Panc1 (cell line): ENCODE measurements at regions not wholly inside any gene's neighbourhood (a gene's known extent, or its start where the extent isn't known, plus 50 kb on each side); places are given as distances from the start of the nearest gene placed in this dataset.

ENCODE experiments used
- ATAC-seq: fragments of 200-7000 bp; cut with Tn5 transposase; 2 replicates; pipeline ENCODE4 v1.9.1; 2020; ENCODE audit warnings: mild to moderate bottlenecking, moderate library complexity
- BruUV-seq: library from RNA; stranded (reverse); fragments of 400-500 nt; replicated peaks from 2 replicates; lab custom pipeline; 2021; lab: Mats Ljungman, UMichigan
- CTCF ChIA-PET: fragments of 300-600 bp; sonication (Branson Sonifier 250); formaldehyde crosslinking; loops from one replicate; lab custom pipeline; 2022; ENCODE audit warnings: antibody characterized with exemption; lab: Charles Lee
- POLR2A ChIA-PET: fragments of 300-600 bp; sonication (Branson Sonifier 250); formaldehyde crosslinking; loops from one replicate; lab custom pipeline; 2022; ENCODE audit warnings: antibody characterized with exemption; lab: Charles Lee
- DNase-seq: peaks from one replicate; pipeline ENCODE4 v3.0.0-alpha.2; 2010; ENCODE audit warnings: low read depth, low spot score
- H3K27ac ChIP-seq: 2 replicates; pipeline ENCODE4 v1.5.1; 2011; ENCODE audit warnings: mild to moderate bottlenecking, low read length, inconsistent platforms
- H3K27me3 ChIP-seq: fragments of 200-500 bp; sonication (Bioruptor generic); 2 replicates; pipeline ENCODE4 v1.6.0; 2014; ENCODE audit warnings: low read length, inconsistent platforms; ENCODE audit not compliant: control insufficient read depth, insufficient read depth
- H3K36me3 ChIP-seq: fragments of 200-500 bp; sonication (Bioruptor generic); 2 replicates; pipeline ENCODE4 v1.5.1; 2014; ENCODE audit warnings: inconsistent platforms, mild to moderate bottlenecking, low read length, moderate library complexity; ENCODE audit not compliant: control insufficient read depth, insufficient read depth
- H3K4me1 ChIP-seq: 2 replicates; pipeline ENCODE4 v1.5.1; 2011; ENCODE audit warnings: inconsistent platforms, mild to moderate bottlenecking, low read length, moderate library complexity; ENCODE audit not compliant: control insufficient read depth, insufficient read depth
- H3K4me3 ChIP-seq, 2 experiments: 2 replicates each; pipeline ENCODE4 v1.5.1; 2011 to 2012; ENCODE audit warnings: low read depth in 2 of 2, low read length in 2 of 2, mild to moderate bottlenecking in 2 of 2, inconsistent platforms in 1 of 2, moderate library complexity in 1 of 2
- H3K9me3 ChIP-seq: fragments of 200-500 bp; sonication (Bioruptor generic); 2 replicates; pipeline ENCODE4 v1.5.1; 2014; ENCODE audit warnings: low read depth, mild to moderate bottlenecking, inconsistent platforms, low read length, moderate library complexity; ENCODE audit not compliant: control insufficient read depth, insufficient read depth
- POLR2AphosphoS5 ChIP-seq: IDR thresholded peaks from 2 replicates; pipeline ENCODE4 v1.6.1; 2012; ENCODE audit warnings: mild to moderate bottlenecking, low read depth, low read length, moderate library complexity
- SIN3A ChIP-seq: IDR thresholded peaks from 2 replicates; pipeline ENCODE4 v1.6.1; 2012; ENCODE audit warnings: low read depth, mild to moderate bottlenecking, low read length, moderate library complexity, borderline replicate concordance; ENCODE audit not compliant: insufficient read depth
- TCF7L2 ChIP-seq: IDR thresholded peaks from 2 replicates; pipeline ENCODE4 v1.6.1; 2011; ENCODE audit warnings: mild to moderate bottlenecking, low read depth, low read length, inconsistent platforms
- in situ Hi-C: cut with HindIII; loops from 2 replicates; pipeline ENCODE4 v1.10.0; 2016; ENCODE audit warnings: low sequenced_read_pairs, low pct_unique_long_range_greater_than_20kb
- intact Hi-C: fragments of 100-400 bp; cut with micrococcal nuclease; formaldehyde crosslinking; loops from one replicate; pipeline ENCODE4 v1.10.0; 2022; ENCODE audit not compliant: unreplicated experiment
- TF ChIP-seq, protein P1 (sequence below): fragments of 450-650 bp; IDR thresholded peaks from 2 replicates; pipeline ENCODE4 v1.5.1; 2017; ENCODE audit warnings: mild to moderate bottlenecking
- TF ChIP-seq, protein P2 (sequence below), 2 experiments: IDR thresholded peaks; 2 replicates each; pipeline ENCODE4 v1.6.1; 2011 to 2012; ENCODE audit warnings: low read depth in 2 of 2, control low read depth in 1 of 2, low read length in 1 of 2, mild to moderate bottlenecking in 1 of 2, moderate library complexity in 1 of 2; ENCODE audit not compliant: insufficient read depth in 1 of 2

DNA sequence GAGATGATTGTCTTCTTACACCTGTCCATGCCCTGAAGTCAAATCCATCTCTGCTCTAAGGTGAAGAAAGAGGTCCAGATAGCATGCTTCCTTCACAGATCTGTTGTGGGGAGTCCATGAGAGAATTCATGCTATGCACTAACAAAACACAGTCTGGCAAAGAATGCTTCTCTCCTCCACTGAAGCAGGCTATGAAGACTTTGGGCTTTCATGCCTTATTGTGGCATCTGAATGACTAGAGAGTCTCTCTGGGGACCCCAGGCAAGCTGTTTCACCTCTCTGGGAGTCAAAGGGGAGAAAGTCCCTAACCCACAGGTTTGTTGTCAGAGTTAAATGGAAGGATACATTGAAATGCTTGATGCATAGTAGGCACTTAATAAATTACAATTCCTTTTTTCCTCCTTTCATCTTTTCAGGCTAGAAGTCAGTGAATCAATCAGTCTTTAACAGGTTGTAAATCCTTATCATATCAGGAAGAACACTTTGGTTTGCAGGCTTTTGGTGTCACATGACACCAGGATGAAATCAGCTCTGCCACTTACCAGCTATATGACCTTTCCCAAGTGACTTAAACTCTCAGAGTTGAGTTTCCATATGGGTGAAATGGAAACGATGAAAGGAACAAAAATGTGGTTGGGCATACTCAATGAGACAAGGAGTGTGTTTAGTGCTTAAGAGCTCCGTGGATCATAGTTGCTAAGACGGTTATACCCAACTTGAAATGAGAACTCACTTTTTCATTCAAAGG, 200.1 kb upstream of the DAB1 start:
- POLR2A ChIA-PET, result no interaction called here
- TF ChIP-seq, protein P1, sequence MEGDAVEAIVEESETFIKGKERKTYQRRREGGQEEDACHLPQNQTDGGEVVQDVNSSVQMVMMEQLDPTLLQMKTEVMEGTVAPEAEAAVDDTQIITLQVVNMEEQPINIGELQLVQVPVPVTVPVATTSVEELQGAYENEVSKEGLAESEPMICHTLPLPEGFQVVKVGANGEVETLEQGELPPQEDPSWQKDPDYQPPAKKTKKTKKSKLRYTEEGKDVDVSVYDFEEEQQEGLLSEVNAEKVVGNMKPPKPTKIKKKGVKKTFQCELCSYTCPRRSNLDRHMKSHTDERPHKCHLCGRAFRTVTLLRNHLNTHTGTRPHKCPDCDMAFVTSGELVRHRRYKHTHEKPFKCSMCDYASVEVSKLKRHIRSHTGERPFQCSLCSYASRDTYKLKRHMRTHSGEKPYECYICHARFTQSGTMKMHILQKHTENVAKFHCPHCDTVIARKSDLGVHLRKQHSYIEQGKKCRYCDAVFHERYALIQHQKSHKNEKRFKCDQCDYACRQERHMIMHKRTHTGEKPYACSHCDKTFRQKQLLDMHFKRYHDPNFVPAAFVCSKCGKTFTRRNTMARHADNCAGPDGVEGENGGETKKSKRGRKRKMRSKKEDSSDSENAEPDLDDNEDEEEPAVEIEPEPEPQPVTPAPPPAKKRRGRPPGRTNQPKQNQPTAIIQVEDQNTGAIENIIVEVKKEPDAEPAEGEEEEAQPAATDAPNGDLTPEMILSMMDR, result no peak
- TF ChIP-seq SIN3A (no peak), TCF7L2 (no peak), POLR2AphosphoS5 (no peak)
- TF ChIP-seq, protein P2, sequence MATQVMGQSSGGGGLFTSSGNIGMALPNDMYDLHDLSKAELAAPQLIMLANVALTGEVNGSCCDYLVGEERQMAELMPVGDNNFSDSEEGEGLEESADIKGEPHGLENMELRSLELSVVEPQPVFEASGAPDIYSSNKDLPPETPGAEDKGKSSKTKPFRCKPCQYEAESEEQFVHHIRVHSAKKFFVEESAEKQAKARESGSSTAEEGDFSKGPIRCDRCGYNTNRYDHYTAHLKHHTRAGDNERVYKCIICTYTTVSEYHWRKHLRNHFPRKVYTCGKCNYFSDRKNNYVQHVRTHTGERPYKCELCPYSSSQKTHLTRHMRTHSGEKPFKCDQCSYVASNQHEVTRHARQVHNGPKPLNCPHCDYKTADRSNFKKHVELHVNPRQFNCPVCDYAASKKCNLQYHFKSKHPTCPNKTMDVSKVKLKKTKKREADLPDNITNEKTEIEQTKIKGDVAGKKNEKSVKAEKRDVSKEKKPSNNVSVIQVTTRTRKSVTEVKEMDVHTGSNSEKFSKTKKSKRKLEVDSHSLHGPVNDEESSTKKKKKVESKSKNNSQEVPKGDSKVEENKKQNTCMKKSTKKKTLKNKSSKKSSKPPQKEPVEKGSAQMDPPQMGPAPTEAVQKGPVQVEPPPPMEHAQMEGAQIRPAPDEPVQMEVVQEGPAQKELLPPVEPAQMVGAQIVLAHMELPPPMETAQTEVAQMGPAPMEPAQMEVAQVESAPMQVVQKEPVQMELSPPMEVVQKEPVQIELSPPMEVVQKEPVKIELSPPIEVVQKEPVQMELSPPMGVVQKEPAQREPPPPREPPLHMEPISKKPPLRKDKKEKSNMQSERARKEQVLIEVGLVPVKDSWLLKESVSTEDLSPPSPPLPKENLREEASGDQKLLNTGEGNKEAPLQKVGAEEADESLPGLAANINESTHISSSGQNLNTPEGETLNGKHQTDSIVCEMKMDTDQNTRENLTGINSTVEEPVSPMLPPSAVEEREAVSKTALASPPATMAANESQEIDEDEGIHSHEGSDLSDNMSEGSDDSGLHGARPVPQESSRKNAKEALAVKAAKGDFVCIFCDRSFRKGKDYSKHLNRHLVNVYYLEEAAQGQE (IDR thresholded peaks at IDR 0.05; ENCODE audit: insufficient read depth in 1 of 2, low read depth in 2 of 2, low read length in 1 of 2), result no peak
- no peaks in the 10 kb centered on the region for H3K9me3 ChIP-seq
- H3K27ac ChIP-seq, result no peak overlapping the region
- in situ Hi-C loops, result no loop called here
- no peaks in the 10 kb centered on the region for H3K4me1 ChIP-seq
- DNase-seq (no peak), ATAC-seq (no peak)
- no peaks in the 10 kb centered on the region for H3K36me3 ChIP-seq
- CTCF ChIA-PET, result interaction anchor here (0.6 kb wide), 1 partner anchor 666 kb away, joined by 3 read pairs; no protein-coding TSS in a partner anchor
- no TSS peak for BruUV-seq
- intact Hi-C loops, result no loop called here
- no peaks in the 10 kb centered on the region for H3K27me3 ChIP-seq
- no peak overlapping the region for H3K4me3 ChIP-seq

GRCh38 chr1:57623039-57623790, 199.4 kb upstream of the DAB1 start:
- Histone ChIP-seq H3K9me3 (no peaks in the 10 kb centered on the region), H3K27ac (no peak overlapping the region), H3K27me3 (no peaks in the 10 kb centered on the region), H3K4me3 (no peak overlapping the region), H3K4me1 (no peaks in the 10 kb centered on the region), H3K36me3 (no peaks in the 10 kb centered on the region)
- ATAC-seq (no peak), DNase-seq (no peak)
- intact Hi-C loops (no loop called here), in situ Hi-C loops (no loop called here)
- TF ChIP-seq SIN3A, result no peak
- TF ChIP-seq, protein P1, result no peak
- no peak for TF ChIP-seq POLR2AphosphoS5
- TF ChIP-seq, protein P2 (IDR thresholded peaks at IDR 0.05; ENCODE audit: insufficient read depth in 1 of 2, low read depth in 2 of 2, low read length in 1 of 2), result no peak
- TF ChIP-seq TCF7L2, result no peak
- no TSS peak for BruUV-seq
- ChIA-PET CTCF (no interaction called here), POLR2A (no interaction called here)
